ENCODE measurements at regions not wholly inside any gene's neighbourhood (a gene's known extent, or its start where the extent isn't known, plus 50 kb on each side); places are given as distances from the start of the nearest gene placed in this dataset.
"Not testable (repeated sequence)": the region's sequence is repeated elsewhere in the genome, so short reads cannot be mapped to it uniquely, and the experiment has no call there.

GRCh38 chr9:63821293-63821692 is 1463.7 kb downstream of the FOXD4L5 start:
- TF ChIP-seq TAF1 (conservative IDR thresholded peaks at IDR 0.05); MAX (IDR thresholded peaks at IDR 0.05); CTCF (IDR thresholded peaks at IDR 0.05; ENCODE audit: low read depth, low read length, missing input control); YY1 (IDR thresholded peaks at IDR 0.05); RAD21 (IDR thresholded peaks at IDR 0.05); ATF3 (IDR thresholded peaks at IDR 0.05); EGR1 (IDR thresholded peaks at IDR 0.05; ENCODE audit: low read depth in 2 of 2); GABPA (IDR thresholded peaks at IDR 0.05 in 1 of 2, conservative IDR thresholded peaks at IDR 0.05 in 1 of 2); SP1 (IDR thresholded peaks at IDR 0.05); JUND (IDR thresholded peaks at IDR 0.05); REST (IDR thresholded peaks at IDR 0.05); ZBTB33 (IDR thresholded peaks at IDR 0.05): not testable (repeated sequence)
